ENCODE measurements at regions not wholly inside any gene's neighbourhood (a gene's known extent, or its start where the extent isn't known, plus 50 kb on each side); places are given as distances from the start of the nearest gene placed in this dataset.

DNA sequence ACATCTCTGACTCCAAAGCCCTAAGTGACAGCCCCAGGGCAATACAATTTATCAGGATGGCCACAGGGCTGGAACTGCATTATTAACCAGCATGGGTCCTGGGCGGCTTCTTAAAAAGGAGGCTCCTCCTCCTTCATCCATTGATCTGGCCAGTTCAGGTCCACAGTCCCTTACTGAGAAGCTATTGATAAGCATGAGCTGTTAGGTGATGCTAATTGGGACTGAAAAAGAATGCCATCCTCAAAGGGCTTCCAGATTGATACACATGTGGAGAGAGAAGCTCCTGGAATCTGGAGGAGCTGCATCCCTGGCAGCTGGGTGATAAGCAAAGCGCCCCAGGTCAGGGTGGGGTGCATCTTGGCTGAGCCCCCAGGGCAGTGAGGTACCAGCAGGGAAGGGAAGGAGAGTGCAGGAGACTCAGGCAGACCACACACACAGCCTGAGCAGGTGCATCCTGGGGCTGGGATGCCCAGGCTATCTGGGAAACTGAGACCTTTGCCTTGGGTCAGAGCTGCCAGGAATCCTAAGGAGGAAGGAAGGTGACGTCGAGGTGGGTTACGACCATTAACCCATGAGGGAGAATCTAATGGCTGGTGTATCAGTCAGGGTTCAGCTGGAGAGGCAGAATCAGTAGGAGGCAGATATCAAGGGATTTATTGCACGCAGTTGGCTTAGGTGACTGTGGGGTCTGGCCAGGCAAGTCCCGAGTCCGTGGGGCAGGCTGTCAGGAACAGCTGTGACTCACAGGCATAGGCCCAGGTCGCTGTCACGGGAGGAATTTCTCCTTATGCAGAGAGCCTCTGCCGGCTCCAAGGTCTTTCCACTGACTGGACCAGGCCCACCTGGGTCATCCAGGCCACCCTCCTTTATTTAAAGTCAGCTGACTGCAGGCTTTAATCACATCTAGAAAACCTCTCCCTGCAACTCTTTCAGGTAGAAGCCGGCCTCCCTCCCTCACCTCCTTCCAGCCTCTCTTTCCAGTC lies 261.2 kb downstream of the BMP7 start:
- DNase-seq = no peak

DNA sequence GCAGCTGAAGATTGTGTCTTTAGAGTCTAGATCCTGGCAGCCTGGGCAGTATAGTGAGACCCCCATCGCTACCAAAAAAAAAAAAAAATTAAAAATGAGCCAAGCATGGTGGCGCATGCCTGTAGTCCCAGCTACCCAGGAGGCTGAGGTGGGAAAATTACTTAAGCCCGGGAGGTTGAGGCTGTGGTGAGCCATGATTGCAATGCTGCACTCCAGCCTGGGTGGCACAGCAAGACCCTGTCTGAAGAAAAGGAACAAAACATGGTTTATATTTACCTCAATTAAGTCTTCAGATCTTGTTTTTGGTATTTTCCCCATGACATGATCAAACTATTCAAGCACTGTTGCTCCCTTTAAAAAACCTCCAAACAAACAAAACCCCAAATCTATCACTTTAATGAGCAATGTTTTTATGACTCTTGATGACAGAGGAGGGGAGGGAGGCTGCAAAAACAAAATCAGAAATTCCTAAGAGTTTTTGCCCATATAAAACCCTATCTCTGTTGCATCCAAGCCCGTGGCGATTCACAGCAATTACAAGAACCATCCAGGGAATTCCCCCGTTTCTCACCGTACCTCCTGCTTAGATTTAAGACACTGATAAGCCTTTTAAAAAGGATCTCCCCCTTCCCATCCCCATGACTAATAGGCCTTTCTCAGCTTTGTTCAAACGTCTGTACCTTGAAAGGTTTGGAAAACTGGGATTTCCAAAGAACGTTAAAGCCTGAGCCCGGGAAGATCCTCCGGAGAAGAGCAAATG lies 259.9 kb downstream of the BMP7 start:
- DNase-seq = no peak

DNA sequence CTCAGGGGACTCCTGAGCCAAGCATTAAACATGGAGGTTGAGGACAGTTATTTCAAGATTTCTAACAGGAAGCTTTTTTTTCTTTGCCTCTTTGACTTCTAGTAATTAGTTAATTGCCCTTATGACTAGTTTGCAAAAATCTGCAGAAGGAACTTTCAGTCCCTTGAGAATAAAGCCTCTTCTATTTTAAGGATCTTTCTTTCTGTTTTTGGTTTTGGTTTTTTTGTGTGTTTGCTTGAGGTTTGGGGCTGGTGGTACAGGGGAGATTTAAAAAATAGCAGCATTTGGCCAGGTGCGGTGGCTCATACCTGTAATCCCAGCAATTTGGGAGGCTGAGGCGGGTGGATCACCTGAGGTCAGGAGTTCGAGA lies 259.3 kb downstream of the BMP7 start:
- DNase-seq = no peak

DNA sequence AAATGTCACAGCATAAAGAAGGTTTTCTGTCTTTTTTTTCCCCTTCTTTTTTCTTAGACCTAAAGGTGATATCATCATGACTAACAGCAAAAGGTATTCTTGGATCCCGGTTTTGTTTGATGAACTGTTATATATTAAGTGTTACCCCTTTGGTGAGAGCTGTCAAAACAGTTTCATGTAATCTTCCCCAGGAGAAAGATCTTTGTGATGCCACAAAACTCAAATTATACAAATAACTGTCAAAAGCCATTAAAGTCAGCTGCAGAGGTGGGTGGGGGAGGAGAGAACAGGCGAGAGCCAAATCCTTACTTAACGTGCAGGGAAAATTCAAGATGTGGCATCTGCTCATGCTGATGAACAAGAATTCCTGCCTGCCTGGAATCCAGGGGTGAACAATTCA lies 258.2 kb downstream of the BMP7 start:
- DNase-seq = no peak

DNA sequence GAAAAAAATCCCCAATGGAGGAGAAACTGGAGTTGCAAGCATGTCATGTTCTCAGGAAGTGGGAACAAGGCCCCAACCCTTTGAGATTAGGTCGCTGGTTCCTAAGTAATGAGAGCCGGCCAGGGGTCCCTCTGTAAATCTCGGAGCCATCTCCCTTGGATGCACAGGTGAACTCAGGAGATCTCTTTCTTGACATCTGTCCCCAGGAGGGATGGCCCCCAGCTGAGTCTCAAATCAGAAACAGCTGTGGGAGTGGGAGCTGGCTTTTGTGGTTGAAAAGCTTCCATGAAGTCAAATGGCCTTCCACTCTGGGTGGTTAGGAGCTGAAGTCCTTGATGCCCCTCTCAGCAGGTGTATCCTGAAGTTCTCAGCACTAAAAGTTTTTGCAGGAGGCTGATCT lies 257.1 kb downstream of the BMP7 start:
- no peak for DNase-seq

DNA sequence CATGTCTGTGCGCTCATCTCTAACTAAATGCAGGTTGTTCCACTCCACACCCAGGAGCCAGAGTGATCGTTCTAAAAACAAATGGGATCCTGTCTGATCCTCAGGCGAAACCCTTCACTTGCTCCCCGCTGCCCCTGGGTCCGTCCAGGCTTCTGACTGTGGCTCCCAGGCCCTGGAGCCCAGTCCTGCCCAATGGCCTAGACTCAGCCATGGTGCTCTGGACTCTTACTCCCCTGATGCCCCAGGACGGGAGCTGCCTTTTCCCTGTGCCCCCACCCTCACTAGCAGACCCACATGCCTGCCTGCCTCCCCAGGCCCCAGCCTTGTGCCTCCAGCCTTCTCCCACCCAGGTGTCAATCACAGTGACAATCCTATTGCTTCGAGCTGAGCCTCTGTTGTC lies 256.7 kb downstream of the BMP7 start:
- no peak for DNase-seq

DNA sequence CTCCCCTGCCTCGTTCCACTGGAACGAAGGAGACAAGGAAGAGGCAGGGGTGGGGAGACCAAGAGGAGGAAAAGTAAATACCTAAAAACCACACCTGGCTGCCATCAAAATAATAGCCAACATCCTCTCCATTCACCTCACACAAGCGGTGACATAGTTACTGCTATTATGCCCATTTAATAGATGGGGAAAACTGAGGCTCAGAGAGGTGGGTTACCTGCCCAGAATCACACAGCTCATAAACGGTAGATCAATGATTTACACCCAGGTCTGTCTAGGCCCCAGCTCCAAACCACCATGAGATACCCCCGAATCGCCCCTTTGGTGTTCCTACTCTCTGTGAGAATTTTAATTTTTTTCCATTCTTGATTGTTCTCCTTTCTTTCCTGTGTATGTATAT lies 253.8 kb downstream of the BMP7 start:
- no peak for DNase-seq

DNA sequence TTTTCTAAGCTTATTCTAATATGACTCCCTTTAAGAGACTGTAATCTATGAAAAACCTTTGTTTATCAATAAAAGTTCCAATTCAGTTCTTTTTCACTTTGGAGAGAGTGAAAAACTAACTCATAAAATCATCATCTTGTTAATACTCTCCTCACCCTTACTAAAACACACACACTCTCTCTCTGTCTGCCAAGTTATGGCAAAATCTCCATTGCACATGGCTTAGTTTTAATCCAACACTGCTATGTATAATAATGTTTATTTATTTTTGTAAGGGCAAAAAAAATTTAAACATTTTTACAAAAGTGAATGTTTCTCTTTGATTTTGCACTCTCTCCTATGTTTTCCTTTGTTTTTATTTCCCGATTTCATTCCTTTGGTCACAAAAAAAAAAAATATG lies 253.2 kb downstream of the BMP7 start:
- no peak for DNase-seq

DNA sequence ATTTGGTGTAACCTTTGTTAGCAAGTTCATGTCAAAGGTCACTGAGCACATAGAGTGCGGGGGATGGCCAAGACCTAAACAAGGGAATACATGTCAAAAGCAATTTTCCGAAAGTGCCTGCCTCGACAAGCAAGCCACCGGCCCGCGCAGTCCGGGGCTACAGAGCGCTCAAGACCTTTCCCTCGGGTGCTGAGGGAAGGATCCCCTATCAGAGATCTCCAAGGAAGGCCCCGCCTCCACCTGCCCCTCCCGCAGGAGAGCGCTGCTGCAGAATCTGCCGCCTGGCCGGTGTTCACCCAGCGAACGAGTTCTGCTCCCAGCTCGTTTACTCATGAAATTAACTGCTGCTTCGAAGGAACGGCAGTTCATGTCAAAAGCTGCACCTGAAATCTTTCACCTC lies 252.7 kb downstream of the BMP7 start:
- no peak for DNase-seq

DNA sequence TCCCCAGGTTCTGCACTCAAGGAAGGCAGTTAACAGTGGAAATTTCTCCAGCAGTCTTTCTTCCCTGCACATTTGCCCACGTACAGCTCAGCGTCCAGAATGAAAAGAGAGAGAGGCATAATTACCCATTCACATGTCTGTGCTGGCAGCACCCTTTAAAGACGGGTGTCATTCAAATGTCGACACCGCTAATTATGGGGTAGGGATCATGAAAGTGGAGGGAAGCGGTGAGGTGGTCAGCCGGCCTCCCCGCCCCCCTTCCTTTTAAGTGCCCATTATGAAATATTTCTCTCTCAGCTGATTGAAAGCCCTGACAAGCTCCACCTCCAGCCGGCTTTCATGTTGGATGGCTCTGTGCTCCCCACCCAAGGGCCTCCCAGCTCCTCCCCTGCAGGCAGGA lies 246.1 kb downstream of the BMP7 start:
- no peak for DNase-seq

DNA sequence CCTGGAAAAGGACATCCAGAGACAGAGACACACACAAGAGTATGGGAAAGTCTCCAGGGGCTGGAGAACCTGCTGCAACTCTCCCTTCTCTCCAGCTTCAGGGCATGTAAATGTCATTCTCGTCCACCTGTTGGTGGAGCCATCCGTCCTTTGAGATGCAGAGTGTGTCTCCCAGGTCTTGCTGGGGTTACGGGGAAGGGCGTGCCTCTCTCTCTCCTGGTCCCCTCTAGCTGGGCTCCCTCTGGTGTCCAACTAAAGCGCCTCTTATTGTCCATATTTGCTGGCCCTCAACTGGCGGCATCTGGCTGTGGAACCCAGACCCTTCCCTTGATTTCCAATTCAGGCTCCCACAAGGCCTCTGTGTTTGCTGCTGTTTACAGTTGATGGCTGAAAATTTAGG lies 244.1 kb downstream of the BMP7 start:
- no peak for DNase-seq

DNA sequence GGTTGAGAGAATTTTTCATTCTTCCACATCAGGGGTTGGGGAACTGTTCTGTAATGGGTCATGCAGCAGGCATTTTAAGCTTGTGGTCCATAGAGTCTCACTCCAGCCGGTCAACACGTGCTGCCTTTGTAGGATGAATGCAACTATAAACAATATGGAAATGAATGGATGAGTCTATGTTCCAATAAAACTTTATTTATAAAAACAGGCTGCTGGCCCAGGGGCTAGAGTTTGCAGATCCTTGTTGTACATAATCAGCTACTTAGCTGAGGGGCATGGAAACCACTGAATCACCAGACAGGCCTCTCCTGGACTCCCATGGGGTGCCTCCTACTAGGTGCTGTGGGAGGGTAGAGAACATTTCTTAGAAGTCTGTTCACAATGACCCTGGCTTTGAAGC lies 243.4 kb downstream of the BMP7 start:
- no peak for DNase-seq

DNA sequence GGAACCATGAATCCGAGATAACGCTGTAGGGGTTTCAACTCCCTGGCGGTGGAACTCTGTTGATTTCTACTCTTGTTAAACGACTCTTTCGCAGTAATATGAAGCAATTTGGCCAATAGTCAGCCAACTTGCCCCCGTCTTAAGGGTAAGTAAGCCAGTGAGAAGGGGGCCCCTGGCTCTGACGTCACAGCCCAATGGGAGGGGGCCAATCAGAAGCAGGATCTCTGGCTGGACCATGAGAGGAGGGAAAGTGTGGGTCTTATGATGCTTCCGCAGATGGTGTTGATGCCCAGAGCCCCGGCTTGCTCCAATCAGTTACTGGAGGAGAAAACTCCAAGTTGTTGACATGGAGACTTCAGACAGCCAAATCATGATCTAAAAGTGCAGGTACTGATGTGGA lies 242.4 kb downstream of the BMP7 start:
- DNase-seq = no peak

DNA sequence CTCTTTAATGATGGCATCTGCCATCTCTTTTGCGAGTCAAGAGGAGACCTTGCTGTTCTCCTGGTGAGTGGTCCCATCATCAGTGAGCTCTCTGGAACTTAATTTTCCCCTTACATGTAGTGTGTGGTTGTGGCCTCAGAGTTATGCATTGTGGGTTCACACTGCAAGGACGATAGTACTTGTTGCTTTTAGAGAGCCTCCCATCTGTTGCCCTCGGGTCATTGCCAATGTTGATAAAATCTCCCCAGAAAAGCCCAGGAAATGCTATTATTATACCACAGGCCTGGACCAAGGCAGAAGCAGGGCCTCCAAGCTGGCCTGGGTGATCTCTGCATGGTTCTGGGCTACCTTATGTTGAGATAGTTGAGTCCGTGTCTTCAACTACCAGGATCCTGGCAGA lies 241.6 kb downstream of the BMP7 start:
- no peak for DNase-seq

DNA sequence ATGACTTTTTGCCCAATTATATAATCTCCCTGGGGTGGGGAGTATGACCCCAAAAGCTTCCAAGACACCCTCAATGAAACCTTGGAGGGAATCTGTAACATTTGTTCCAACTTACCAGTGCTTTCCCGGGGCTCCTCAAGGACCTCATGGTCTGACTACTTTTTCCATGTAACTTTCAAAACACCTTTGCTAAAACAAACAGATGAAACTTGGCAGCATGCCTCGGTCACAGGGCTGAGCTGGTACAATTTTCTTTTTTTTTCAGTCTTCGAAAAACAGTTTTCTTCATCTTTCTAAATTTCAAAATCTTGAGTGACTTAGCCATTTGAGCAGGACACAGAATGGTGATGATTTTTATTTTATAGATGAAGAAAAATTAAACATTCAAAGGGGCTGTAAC lies 241.2 kb downstream of the BMP7 start:
- DNase-seq = no peak

DNA sequence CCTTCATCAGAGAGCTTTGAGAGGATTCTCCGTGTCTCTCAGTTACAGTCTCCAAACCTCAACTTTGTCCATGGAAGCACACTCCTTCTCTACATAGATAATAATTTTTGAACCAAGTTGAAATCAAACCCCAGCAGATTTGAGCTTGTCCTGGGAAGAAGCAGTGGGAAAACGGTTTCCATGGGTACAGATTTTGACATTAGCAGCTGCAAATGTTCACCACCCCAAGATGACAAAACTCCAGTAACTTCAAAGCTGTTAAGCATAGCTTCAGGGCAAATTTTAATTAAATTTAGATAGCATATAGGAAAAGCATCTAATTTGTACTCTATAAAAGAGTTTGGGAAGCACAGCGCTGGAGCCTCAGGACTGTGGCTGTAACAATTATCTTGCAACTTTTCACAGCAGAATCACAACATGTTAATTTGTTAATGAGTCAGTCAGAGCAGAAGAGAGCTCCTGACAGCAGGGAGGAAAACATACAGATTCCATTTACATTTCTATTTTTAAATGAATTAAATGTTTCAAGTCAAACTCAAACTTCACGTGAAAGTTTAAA lies 240.7 kb downstream of the BMP7 start:
- no peak for DNase-seq

DNA sequence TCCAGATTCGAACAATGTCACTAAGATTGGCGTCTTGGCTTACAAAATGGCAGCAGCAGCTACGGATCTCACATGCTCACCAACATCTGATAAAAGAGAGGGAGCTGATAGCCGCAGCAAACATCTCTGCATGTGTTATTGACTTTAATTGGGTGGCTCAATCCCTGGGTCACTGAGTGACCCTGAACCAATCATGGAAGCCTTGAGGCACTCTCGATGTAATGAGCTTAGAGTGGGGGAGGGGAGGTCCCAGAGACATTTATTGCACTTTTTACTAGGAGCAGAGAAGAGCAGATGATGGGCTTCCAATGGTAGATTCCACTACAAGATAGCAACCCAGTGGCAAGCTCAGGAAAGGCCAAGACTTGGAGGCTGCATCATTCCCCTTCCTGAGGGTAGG lies 238.7 kb downstream of the BMP7 start:
- no peak for DNase-seq

DNA sequence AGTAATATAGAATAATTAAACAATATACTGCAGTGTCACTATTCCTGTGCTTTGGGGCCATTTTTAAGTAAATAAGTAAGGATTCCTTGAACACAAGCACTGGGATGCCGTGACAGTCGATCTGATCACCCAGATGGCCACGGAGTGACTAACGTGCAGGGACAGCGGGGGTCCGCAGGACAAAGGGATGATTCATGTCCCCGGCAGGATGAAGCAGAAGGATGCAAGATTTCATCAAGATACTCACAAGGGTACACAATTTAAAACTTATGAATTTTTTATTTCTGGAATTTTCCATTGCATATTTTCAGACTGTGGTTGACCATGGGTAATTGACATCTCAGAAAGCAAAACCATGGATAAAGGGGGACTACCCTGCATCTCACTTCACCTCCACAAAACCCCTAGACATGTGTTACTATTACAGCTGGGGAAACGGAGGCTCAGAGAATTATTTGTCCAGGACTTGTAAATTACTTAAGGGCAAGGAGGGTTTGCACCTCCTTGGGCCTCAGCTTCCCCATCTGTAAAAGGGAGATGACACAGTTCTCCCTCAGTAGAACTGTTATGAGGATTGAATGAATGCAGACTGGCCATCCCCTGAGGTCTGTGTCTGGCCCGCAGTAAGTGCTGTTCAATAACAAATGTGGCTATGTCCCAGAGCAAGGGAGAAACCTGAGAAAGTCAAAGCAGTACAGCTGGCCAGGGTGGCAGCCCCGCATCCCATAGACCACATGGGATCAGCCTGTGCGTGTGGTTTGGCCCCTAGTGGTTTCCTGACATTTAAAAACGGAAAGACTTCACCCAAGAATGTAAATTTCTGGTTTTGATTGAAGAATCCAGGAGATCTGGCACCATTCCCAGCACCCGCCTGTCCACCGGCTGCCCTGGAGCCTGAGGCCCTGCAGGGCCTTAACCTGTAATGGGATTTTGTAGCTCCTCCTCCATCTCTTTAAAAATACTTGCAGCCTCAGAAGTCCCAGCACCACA lies 235.5 kb downstream of the BMP7 start:
- DNase-seq = no peak

DNA sequence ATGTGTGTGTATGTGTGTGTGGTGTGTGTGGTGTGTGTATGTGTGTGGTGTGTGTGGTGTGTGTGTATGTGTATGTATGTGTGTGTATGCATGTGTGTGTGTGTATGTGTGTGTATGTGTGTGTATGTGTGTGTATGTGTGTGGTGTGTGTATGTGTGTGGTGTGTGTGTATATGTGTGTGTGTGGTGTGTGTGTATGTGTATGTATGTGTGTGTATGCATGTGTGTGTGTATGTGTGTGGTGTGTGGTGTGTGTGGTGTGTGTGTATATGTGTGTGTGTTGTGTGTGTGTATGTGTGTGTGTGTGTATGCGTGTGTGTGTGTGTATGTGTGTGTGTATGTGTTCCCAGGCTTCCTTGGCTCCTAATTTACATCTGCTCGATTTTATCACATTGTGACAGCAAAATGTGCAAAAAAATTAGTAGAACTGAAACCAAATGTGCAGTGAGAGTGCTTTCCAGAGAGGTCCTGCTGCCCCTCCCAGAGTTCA lies 234.5 kb downstream of the BMP7 start:
- no peak for DNase-seq

DNA sequence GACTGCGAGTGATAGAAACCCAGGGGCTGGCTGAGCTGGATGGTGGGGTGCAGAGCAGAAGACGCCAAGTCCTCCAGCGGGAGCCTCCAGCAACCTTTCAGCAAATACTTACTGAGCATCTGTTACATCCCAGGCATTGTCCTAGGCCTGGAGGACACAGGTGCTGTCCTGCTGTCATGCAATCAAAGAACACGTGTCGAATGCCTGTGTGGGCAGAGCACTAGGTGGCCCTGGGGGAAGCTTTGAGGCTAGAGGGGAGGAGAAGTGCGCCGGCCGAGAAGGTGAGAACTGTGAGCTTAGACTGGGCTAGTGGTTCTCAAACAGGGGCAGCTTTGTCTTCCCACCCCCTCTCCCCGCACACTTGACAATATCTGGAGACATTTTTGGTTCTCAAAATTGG lies 233.6 kb downstream of the BMP7 start:
- no peak for DNase-seq

DNA sequence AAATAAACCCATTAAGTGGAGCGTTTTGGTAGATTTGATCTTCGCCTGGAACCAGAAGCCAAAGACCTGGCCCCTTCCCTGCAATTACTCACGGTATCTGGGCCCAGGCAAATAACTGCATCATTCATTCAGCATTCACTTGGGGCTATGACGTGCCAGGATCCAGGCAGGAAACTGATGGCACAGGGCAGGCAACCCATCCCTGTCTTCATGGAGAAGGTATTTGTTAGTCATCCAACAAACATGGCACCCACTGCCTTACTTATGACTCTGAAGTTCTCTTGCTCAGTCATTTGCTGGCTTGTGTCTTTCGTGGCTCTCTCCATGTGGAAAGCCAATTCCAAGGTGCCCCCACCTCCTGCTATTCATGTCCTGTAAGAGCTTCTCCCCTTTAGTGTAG lies 232.4 kb downstream of the BMP7 start:
- no peak for DNase-seq

DNA sequence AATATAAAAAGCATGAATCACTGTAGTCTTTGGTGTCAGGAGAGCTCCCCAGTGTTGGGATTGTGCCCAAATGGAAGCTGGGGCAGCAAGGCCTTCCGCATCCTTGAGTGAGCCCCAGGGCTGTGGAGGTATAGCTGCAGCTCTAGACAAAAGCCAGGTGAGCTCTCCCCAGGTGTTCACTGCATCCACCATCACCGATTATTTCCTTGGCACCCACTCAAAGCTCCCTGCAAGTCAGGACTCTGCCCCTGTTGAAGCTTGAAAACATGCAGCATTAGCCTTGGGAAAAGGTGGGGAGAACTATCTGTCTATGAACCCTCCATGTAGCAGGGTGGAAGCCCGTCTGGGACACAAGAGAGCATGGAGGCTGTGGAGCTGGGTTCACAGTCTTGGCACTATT lies 228.8 kb downstream of the BMP7 start:
- no peak for DNase-seq
